Kidney epithelial cell (primary cell): ENCODE measurements at regions not wholly inside any gene's neighbourhood (a gene's known extent, or its start where the extent isn't known, plus 50 kb on each side); places are given as distances from the start of the nearest gene placed in this dataset.

Experiments used
- DNase-seq: peaks from one replicate; pipeline ENCODE4 v3.0.0-alpha.2; 2010; ENCODE audit warnings: low read depth
- H3K27me3 ChIP-seq: 2 replicates; pipeline ENCODE4 v1.6.0; 2011; ENCODE audit warnings: low read length; ENCODE audit not compliant: control insufficient read depth, insufficient read depth
- H3K36me3 ChIP-seq: 2 replicates; pipeline ENCODE4 v1.5.1; 2011; ENCODE audit warnings: low read length; ENCODE audit not compliant: control insufficient read depth, insufficient read depth
- H3K4me3 ChIP-seq: 2 replicates; pipeline ENCODE4 v1.5.1; 2011; ENCODE audit warnings: low read depth, mild to moderate bottlenecking, control low read depth, low read length
- CTCF ChIP-seq: IDR thresholded peaks from 2 replicates; pipeline ENCODE4 v1.5.1; 2011; ENCODE audit warnings: mild to moderate bottlenecking, moderate library complexity, low read length, control low read depth, inconsistent platforms; ENCODE audit not compliant: insufficient read depth, poor library complexity, severe bottlenecking

GRCh38 chr2:9767656-9768281 lies 75.5 kb upstream of the TAF1B start:
- Histone ChIP-seq H3K36me3 (no peaks in the 10 kb centered on the region), H3K27me3 (peaks cover under 1% of the 10 kb centered on the region), H3K4me3 (no peak overlapping the region)
- DNase-seq: no peak
- no peak for TF ChIP-seq CTCF

- DNase-seq: no peak
- Histone ChIP-seq H3K27me3 (peaks cover 2% of the 10 kb centered on the region), H3K36me3 (no peaks in the 10 kb centered on the region), H3K4me3 (no peak overlapping the region)
- peak; percentile 65 for TF ChIP-seq CTCF
Measured at GRCh38 chr2:9768388-9768787, 74.9 kb upstream of the TAF1B start.

GRCh38 chr2:9769171-9770005 lies 73.9 kb upstream of the TAF1B start:
- Histone ChIP-seq H3K27me3 (peaks cover 2% of the 10 kb centered on the region), H3K36me3 (no peaks in the 10 kb centered on the region), H3K4me3 (no peak overlapping the region)
- no peak for DNase-seq
- no peak for TF ChIP-seq CTCF

GRCh38 chr2:9770006-9770307 lies 73.3 kb upstream of the TAF1B start:
- no peak for DNase-seq
- Histone ChIP-seq H3K36me3 (no peaks in the 10 kb centered on the region), H3K27me3 (peaks cover 2% of the 10 kb centered on the region), H3K4me3 (no peak overlapping the region)
- no peak for TF ChIP-seq CTCF

GRCh38 chr2:9770308-9771100 lies 72.8 kb upstream of the TAF1B start:
- DNase-seq: no peak
- TF ChIP-seq CTCF: peak; percentile 77
- Histone ChIP-seq H3K4me3 (no peak overlapping the region), H3K36me3 (no peaks in the 10 kb centered on the region), H3K27me3 (peaks cover 2% of the 10 kb centered on the region)
